SK-N-MC (cell line): ENCODE measurements at regions not wholly inside any gene's neighbourhood (a gene's known extent, or its start where the extent isn't known, plus 50 kb on each side); places are given as distances from the start of the nearest gene placed in this dataset.

Experiments
- EZH2 ChIP-seq: fragments of 200-600 bp; sonication (generic); IDR thresholded peaks from one replicate; pipeline ENCODE4 v1.6.1; 2017; ENCODE audit warnings: antibody characterized with exemption
- FOXP2 ChIP-seq: optimal IDR thresholded peaks from 2 replicates; pipeline ENCODE3; 2011; ENCODE audit warnings: mild to moderate bottlenecking, moderate library complexity; ENCODE audit not compliant: insufficient read depth; ENCODE audit errors: extremely low read length, control extremely low read depth
- POLR2AphosphoS5 ChIP-seq: IDR thresholded peaks from 2 replicates; pipeline ENCODE4 v1.6.1; 2012; ENCODE audit warnings: mild to moderate bottlenecking, low read depth, low read length, borderline replicate concordance

DNA sequence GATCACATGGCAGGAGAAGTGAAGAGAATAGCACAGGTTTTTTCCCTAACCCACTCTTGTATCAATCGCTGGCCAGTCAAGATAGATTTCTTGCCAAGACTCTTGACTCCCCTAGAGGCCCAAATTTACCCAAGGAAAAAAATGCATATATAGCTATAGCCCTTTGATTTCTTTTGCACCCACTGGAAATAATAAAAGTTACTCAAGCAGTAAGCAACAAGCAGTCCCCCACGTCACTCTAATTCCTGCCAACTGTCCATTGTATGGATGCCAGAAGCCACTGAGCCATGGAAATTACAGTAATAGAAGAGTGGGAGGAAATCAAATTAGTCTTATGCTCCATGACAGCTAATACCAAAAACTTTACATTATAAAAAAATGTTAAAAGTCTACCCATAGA lies 125.3 kb upstream of the SLC39A10 start:
- TF ChIP-seq EZH2, result no peak
- TF ChIP-seq POLR2AphosphoS5, result no peak
- TF ChIP-seq FOXP2, result no peak
